TTC549 (cell line): ENCODE measurements at regions not wholly inside any gene's neighbourhood (a gene's known extent, or its start where the extent isn't known, plus 50 kb on each side); places are given as distances from the start of the nearest gene placed in this dataset.
"Not testable (repeated sequence)": the region's sequence is repeated elsewhere in the genome, so short reads cannot be mapped to it uniquely, and the experiment has no call there.

ENCODE experiments used
- FAIRE-seq: peaks from 2 replicates; lab custom pipeline; 2012; peaks lifted over from hg19 to GRCh38; lab: Jason Lieb, UNC

GRCh38 chr1:103469801-103470200 lies 55.7 kb upstream of the RNPC3 start:
- no peak for FAIRE-seq

- FAIRE-seq = no peak
Observed at GRCh38 chr1:103467100-103467499, 58.4 kb upstream of the RNPC3 start.

- FAIRE-seq = peak; percentile 77
Observed at GRCh38 chr1:103461161-103462105, 64.1 kb upstream of the RNPC3 start.

GRCh38 chr1:103460511-103460910 lies 65.0 kb upstream of the RNPC3 start:
- no peak for FAIRE-seq

- FAIRE-seq = no peak
Observed at GRCh38 chr1:103459346-103459745, 66.2 kb upstream of the RNPC3 start.

GRCh38 chr1:103457886-103458455 lies 67.5 kb upstream of the RNPC3 start:
- FAIRE-seq = no peak

GRCh38 chr1:103448560-103448959 lies 76.9 kb upstream of the RNPC3 start:
- no peak for FAIRE-seq

GRCh38 chr1:103447471-103447870 lies 78.0 kb upstream of the RNPC3 start:
- FAIRE-seq = no peak

- FAIRE-seq = no peak
Observed at GRCh38 chr1:103441342-103441741, 84.2 kb upstream of the RNPC3 start.

- FAIRE-seq = not testable (repeated sequence)
Observed at GRCh38 chr1:103436568-103437100, 88.9 kb upstream of the RNPC3 start.

- FAIRE-seq = no peak
Observed at GRCh38 chr1:103435443-103435842, 90.1 kb upstream of the RNPC3 start.

GRCh38 chr1:103424650-103425049 lies 100.8 kb upstream of the RNPC3 start:
- no peak for FAIRE-seq

GRCh38 chr1:103416681-103417286 lies 108.7 kb upstream of the RNPC3 start:
- FAIRE-seq = no peak

GRCh38 chr1:103387898-103388297 lies 137.6 kb upstream of the RNPC3 start:
- FAIRE-seq = no peak

- FAIRE-seq = no peak
Observed at GRCh38 chr1:103373991-103374390, 151.5 kb upstream of the RNPC3 start.

GRCh38 chr1:103372866-103373265 lies 152.6 kb upstream of the RNPC3 start:
- no peak for FAIRE-seq

- FAIRE-seq = no peak
Observed at GRCh38 chr1:103371234-103371633, 154.3 kb upstream of the RNPC3 start.

- no peak for FAIRE-seq
Observed at GRCh38 chr1:103367186-103367585, 158.3 kb upstream of the RNPC3 start.

- no peak for FAIRE-seq
Observed at GRCh38 chr1:103365860-103366569, 159.5 kb upstream of the RNPC3 start.

- FAIRE-seq = no peak
Observed at GRCh38 chr1:103363008-103363365, 162.5 kb upstream of the RNPC3 start.

- FAIRE-seq = no peak
Observed at GRCh38 chr1:103362348-103363007, 163.0 kb upstream of the RNPC3 start.

- FAIRE-seq = no peak
Observed at GRCh38 chr1:103353391-103353790, 172.1 kb upstream of the RNPC3 start.
